ENCODE measurements at regions not wholly inside any gene's neighbourhood (a gene's known extent, or its start where the extent isn't known, plus 50 kb on each side); places are given as distances from the start of the nearest gene placed in this dataset.
"Not testable (repeated sequence)": the region's sequence is repeated elsewhere in the genome, so short reads cannot be mapped to it uniquely, and the experiment has no call there.

GRCh38 chr4:170193496-170193895, 103.7 kb upstream of the AADAT start:
- no peak for DNase-seq
- H3K9me3 ChIP-seq (ENCODE audit: low read depth) = no peaks in the 10 kb centered on the region
- no peaks in the 10 kb centered on the region for H3K79me2 ChIP-seq (ENCODE audit: insufficient read depth)
- no peak overlapping the region for H3K4me3 ChIP-seq
- no peak overlapping the region for H2AFZ ChIP-seq
- H3K9me2 ChIP-seq (ENCODE audit: insufficient read depth) = no peaks in the 10 kb centered on the region
- WGBS, 2 experiments (ENCODE audit: low coverage in 1 of 2, low lambda C conversion rate in 2 of 2, missing lambda C conversion rate in 2 of 2) = 0 to 13% methylated on average over 6 of the region's 6 CpGs
- H3K27me3 ChIP-seq (replicated peaks; ENCODE audit: insufficient read depth) = no peaks in the 10 kb centered on the region
- no peak for TF ChIP-seq EZH2 (IDR thresholded peaks at IDR 0.05; ENCODE audit: insufficient read depth, poor library complexity, severe bottlenecking)
- no peak for TF ChIP-seq EZH2phosphoT487 (IDR thresholded peaks at IDR 0.05; ENCODE audit: insufficient read depth, low read depth)
- H4K20me1 ChIP-seq (ENCODE audit: insufficient read depth) = no peaks in the 10 kb centered on the region
- H3K27ac ChIP-seq = no peak overlapping the region
- in situ Hi-C loops (cut with MboI) = no loop called here
- H3K36me3 ChIP-seq (ENCODE audit: low read depth) = no peaks in the 10 kb centered on the region
- H3K4me1 ChIP-seq (ENCODE audit: insufficient read depth) = no peaks in the 10 kb centered on the region
- H3K4me2 ChIP-seq (ENCODE audit: unreplicated experiment) = no peak overlapping the region
- no peak overlapping the region for H3K9ac ChIP-seq
- H3F3A ChIP-seq (ENCODE audit: insufficient read depth) = no peaks in the 10 kb centered on the region

GRCh38 chr4:170190265-170190664, 100.5 kb upstream of the AADAT start:
- Histone ChIP-seq H3K27ac (no peak overlapping the region), H3K9me3 (ENCODE audit: low read depth) (no peaks in the 10 kb centered on the region), H2AFZ (no peak overlapping the region), H3K36me3 (ENCODE audit: low read depth) (no peaks in the 10 kb centered on the region), H3K4me1 (ENCODE audit: insufficient read depth) (no peaks in the 10 kb centered on the region), H3F3A (ENCODE audit: insufficient read depth) (no peaks in the 10 kb centered on the region), H3K4me2 (ENCODE audit: unreplicated experiment) (no peak overlapping the region), H3K79me2 (ENCODE audit: insufficient read depth) (no peaks in the 10 kb centered on the region), H3K9ac (no peak overlapping the region), H3K4me3 (no peak overlapping the region), H3K27me3 (replicated peaks; ENCODE audit: insufficient read depth) (no peaks in the 10 kb centered on the region), H4K20me1 (ENCODE audit: insufficient read depth) (no peaks in the 10 kb centered on the region), H3K9me2 (ENCODE audit: insufficient read depth) (no peaks in the 10 kb centered on the region)
- DNase-seq = no peak
- no peak for TF ChIP-seq EZH2 (IDR thresholded peaks at IDR 0.05; ENCODE audit: insufficient read depth, poor library complexity, severe bottlenecking)
- no peak for TF ChIP-seq EZH2phosphoT487 (IDR thresholded peaks at IDR 0.05; ENCODE audit: insufficient read depth, low read depth)
- in situ Hi-C loops (cut with MboI) = no loop called here
- 36 to 39% methylated on average over 1 of the region's 1 CpG for WGBS, 2 experiments (ENCODE audit: low coverage in 1 of 2, low lambda C conversion rate in 2 of 2, missing lambda C conversion rate in 2 of 2)

- 6 to 13% methylated on average over 1 of the region's 1 CpG for WGBS, 2 experiments (ENCODE audit: low coverage in 1 of 2, low lambda C conversion rate in 2 of 2, missing lambda C conversion rate in 2 of 2)
- no peak overlapping the region for H3K27ac ChIP-seq
- in situ Hi-C loops (cut with MboI) = no loop called here
Observed at GRCh38 chr4:170170861-170171260, 81.1 kb upstream of the AADAT start.

GRCh38 chr4:170169699-170170098, 79.9 kb upstream of the AADAT start:
- WGBS, 2 experiments (ENCODE audit: low coverage in 1 of 2, low lambda C conversion rate in 2 of 2, missing lambda C conversion rate in 2 of 2) = 6 to 9% methylated on average over 3 of the region's 3 CpGs
- Histone ChIP-seq H3K4me3 (no peak overlapping the region), H3K79me2 (ENCODE audit: insufficient read depth) (no peaks in the 10 kb centered on the region), H3K9ac (no peak overlapping the region), H4K20me1 (ENCODE audit: insufficient read depth) (no peaks in the 10 kb centered on the region), H3K27ac (no peak overlapping the region), H3K9me2 (ENCODE audit: insufficient read depth) (no peaks in the 10 kb centered on the region), H3K9me3 (ENCODE audit: low read depth) (no peaks in the 10 kb centered on the region), H2AFZ (no peak overlapping the region), H3K4me1 (ENCODE audit: insufficient read depth) (no peaks in the 10 kb centered on the region), H3K4me2 (ENCODE audit: unreplicated experiment) (no peak overlapping the region), H3K27me3 (replicated peaks; ENCODE audit: insufficient read depth) (no peaks in the 10 kb centered on the region), H3F3A (ENCODE audit: insufficient read depth) (no peaks in the 10 kb centered on the region), H3K36me3 (ENCODE audit: low read depth) (no peaks in the 10 kb centered on the region)
- TF ChIP-seq EZH2phosphoT487 (IDR thresholded peaks at IDR 0.05; ENCODE audit: insufficient read depth, low read depth) (no peak), EZH2 (IDR thresholded peaks at IDR 0.05; ENCODE audit: insufficient read depth, poor library complexity, severe bottlenecking) (no peak)
- DNase-seq = no peak
- in situ Hi-C loops (cut with MboI) = no loop called here

More at GRCh38 chr4:170170861-170171260, 81.1 kb upstream of the AADAT start:
- Histone ChIP-seq H2AFZ (no peak overlapping the region), H3K4me3 (no peak overlapping the region), H3K9ac (no peak overlapping the region), H4K20me1 (ENCODE audit: insufficient read depth) (no peaks in the 10 kb centered on the region), H3K4me2 (ENCODE audit: unreplicated experiment) (no peak overlapping the region), H3K79me2 (ENCODE audit: insufficient read depth) (no peaks in the 10 kb centered on the region), H3K9me2 (ENCODE audit: insufficient read depth) (no peaks in the 10 kb centered on the region), H3K9me3 (ENCODE audit: low read depth) (no peaks in the 10 kb centered on the region), H3K4me1 (ENCODE audit: insufficient read depth) (no peaks in the 10 kb centered on the region), H3F3A (ENCODE audit: insufficient read depth) (no peaks in the 10 kb centered on the region), H3K36me3 (ENCODE audit: low read depth) (no peaks in the 10 kb centered on the region), H3K27me3 (replicated peaks; ENCODE audit: insufficient read depth) (no peaks in the 10 kb centered on the region)
- DNase-seq = no peak
- TF ChIP-seq EZH2 (IDR thresholded peaks at IDR 0.05; ENCODE audit: insufficient read depth, poor library complexity, severe bottlenecking) (no peak), EZH2phosphoT487 (IDR thresholded peaks at IDR 0.05; ENCODE audit: insufficient read depth, low read depth) (no peak)

GRCh38 chr4:170167678-170168077, 77.9 kb upstream of the AADAT start:
- no peak overlapping the region for H3K4me3 ChIP-seq
- no peaks in the 10 kb centered on the region for H4K20me1 ChIP-seq (ENCODE audit: insufficient read depth)
- in situ Hi-C loops (cut with MboI) = no loop called here

GRCh38 chr4:170166193-170166592, 76.4 kb upstream of the AADAT start:
- H3K27ac ChIP-seq; DNase-seq; H4K20me1 ChIP-seq (ENCODE audit: insufficient read depth); H3K27me3 ChIP-seq (replicated peaks; ENCODE audit: insufficient read depth); H3K4me1 ChIP-seq (ENCODE audit: insufficient read depth); H3K9ac ChIP-seq; H2AFZ ChIP-seq; H3K9me3 ChIP-seq (ENCODE audit: low read depth); H3K79me2 ChIP-seq (ENCODE audit: insufficient read depth); H3K36me3 ChIP-seq (ENCODE audit: low read depth); H3K9me2 ChIP-seq (ENCODE audit: insufficient read depth); H3F3A ChIP-seq (ENCODE audit: insufficient read depth); H3K4me3 ChIP-seq; H3K4me2 ChIP-seq (ENCODE audit: unreplicated experiment); in situ Hi-C loops (cut with MboI): not testable (repeated sequence)
- WGBS, 2 experiments (ENCODE audit: low coverage in 1 of 2, low lambda C conversion rate in 2 of 2, missing lambda C conversion rate in 2 of 2) = 74 to 76% methylated on average over 17 to 24 of the region's 26 CpGs

More at GRCh38 chr4:170167678-170168077, 77.9 kb upstream of the AADAT start:
- H3K4me1 ChIP-seq (ENCODE audit: insufficient read depth) = no peaks in the 10 kb centered on the region
- no peaks in the 10 kb centered on the region for H3K79me2 ChIP-seq (ENCODE audit: insufficient read depth)
- WGBS, 2 experiments (ENCODE audit: low coverage in 1 of 2, low lambda C conversion rate in 2 of 2, missing lambda C conversion rate in 2 of 2) = 44 to 45% methylated on average over 10 of the region's 10 CpGs
- TF ChIP-seq EZH2phosphoT487 (IDR thresholded peaks at IDR 0.05; ENCODE audit: insufficient read depth, low read depth) (no peak), EZH2 (IDR thresholded peaks at IDR 0.05; ENCODE audit: insufficient read depth, poor library complexity, severe bottlenecking) (no peak)
- no peaks in the 10 kb centered on the region for H3K36me3 ChIP-seq (ENCODE audit: low read depth)
- H3K9me2 ChIP-seq (ENCODE audit: insufficient read depth) = no peaks in the 10 kb centered on the region
- no peak overlapping the region for H3K9ac ChIP-seq
- no peaks in the 10 kb centered on the region for H3K27me3 ChIP-seq (replicated peaks; ENCODE audit: insufficient read depth)
- no peaks in the 10 kb centered on the region for H3F3A ChIP-seq (ENCODE audit: insufficient read depth)
- H3K9me3 ChIP-seq (ENCODE audit: low read depth) = no peaks in the 10 kb centered on the region
- no peak for DNase-seq
- H3K27ac ChIP-seq = no peak overlapping the region
- no peak overlapping the region for H3K4me2 ChIP-seq (ENCODE audit: unreplicated experiment)
- no peak overlapping the region; the same call in 1 of the 2 replicates for H2AFZ ChIP-seq

Measured in GM23248 (cell line).